BE2C (cell line): ENCODE measurements at regions not wholly inside any gene's neighbourhood (a gene's known extent, or its start where the extent isn't known, plus 50 kb on each side); places are given as distances from the start of the nearest gene placed in this dataset.

ENCODE experiments used
- DNase-seq: peaks from one replicate; pipeline ENCODE4 v3.0.0-alpha.2; 2020
- H3K27me3 ChIP-seq: fragments of 250-450 bp; sonication (Bioruptor Pico); 2 replicates; pipeline ENCODE4 v1.5.1; 2020; ENCODE audit warnings: mild to moderate bottlenecking
- H3K36me3 ChIP-seq: fragments of 250-450 bp; sonication (Bioruptor Pico); 2 replicates; pipeline ENCODE4 v1.5.1; 2020; ENCODE audit warnings: mild to moderate bottlenecking
- H3K4me1 ChIP-seq: fragments of 250-450 bp; sonication (Bioruptor Pico); 2 replicates; pipeline ENCODE4 v1.5.1; 2020
- H3K4me3 ChIP-seq: 2 replicates; pipeline ENCODE4 v1.5.1; 2011; ENCODE audit warnings: low read depth, low read length
- H3K9me3 ChIP-seq: fragments of 250-450 bp; sonication (Bioruptor Pico); 2 replicates; pipeline ENCODE4 v1.5.1; 2020
- CTCF ChIP-seq: IDR thresholded peaks from 2 replicates; pipeline ENCODE4 v1.5.1; 2012; ENCODE audit warnings: mild to moderate bottlenecking, low read depth, low read length

- no peaks in the 10 kb centered on the region for H3K4me1 ChIP-seq
- no peaks in the 10 kb centered on the region for H3K36me3 ChIP-seq
- H3K27me3 ChIP-seq = peaks cover 37% of the 10 kb centered on the region
- no peaks in the 10 kb centered on the region for H3K9me3 ChIP-seq
- no peak for TF ChIP-seq CTCF
- no peak for DNase-seq
- no peak overlapping the region for H3K4me3 ChIP-seq
These were observed 127.9 kb upstream of the TMPO start for GRCh38 chr12:98387444-98387843.

- Histone ChIP-seq H3K36me3 (no peaks in the 10 kb centered on the region), H3K4me3 (no peak overlapping the region), H3K9me3 (no peaks in the 10 kb centered on the region), H3K27me3 (peaks cover 37% of the 10 kb centered on the region), H3K4me1 (no peaks in the 10 kb centered on the region)
- DNase-seq = no peak
- TF ChIP-seq CTCF = no peak
These were observed 127.3 kb upstream of the TMPO start for GRCh38 chr12:98388126-98388525.

- Histone ChIP-seq H3K9me3 (no peaks in the 10 kb centered on the region), H3K4me1 (no peaks in the 10 kb centered on the region), H3K27me3 (peaks cover 37% of the 10 kb centered on the region), H3K4me3 (no peak overlapping the region), H3K36me3 (no peaks in the 10 kb centered on the region)
- DNase-seq = no peak
- TF ChIP-seq CTCF = no peak
These were observed 125.8 kb upstream of the TMPO start for GRCh38 chr12:98389593-98389992.

GRCh38 chr12:98397323-98398105 is 117.9 kb upstream of the TMPO start:
- H3K27me3 ChIP-seq = no peaks in the 10 kb centered on the region
- peak; percentile 92 for TF ChIP-seq CTCF
- peaks cover 12% of the 10 kb centered on the region for H3K4me1 ChIP-seq
- H3K36me3 ChIP-seq = no peaks in the 10 kb centered on the region
- H3K9me3 ChIP-seq = no peaks in the 10 kb centered on the region
- peak overlapping the region; percentile 56 for H3K4me3 ChIP-seq
- peak; percentile 78 for DNase-seq

- H3K4me1 ChIP-seq = peaks cover 12% of the 10 kb centered on the region
- no peaks in the 10 kb centered on the region for H3K9me3 ChIP-seq
- H3K36me3 ChIP-seq = no peaks in the 10 kb centered on the region
- no peak overlapping the region for H3K4me3 ChIP-seq
- no peak for DNase-seq
- no peak for TF ChIP-seq CTCF
- no peaks in the 10 kb centered on the region for H3K27me3 ChIP-seq
These were observed 115.9 kb upstream of the TMPO start for GRCh38 chr12:98399532-98399931.

- Histone ChIP-seq H3K4me3 (no peak overlapping the region), H3K27me3 (no peaks in the 10 kb centered on the region), H3K36me3 (no peaks in the 10 kb centered on the region), H3K4me1 (peaks cover 12% of the 10 kb centered on the region), H3K9me3 (no peaks in the 10 kb centered on the region)
- peak; percentile 83 for DNase-seq
- TF ChIP-seq CTCF = no peak
These were observed 114.0 kb upstream of the TMPO start for GRCh38 chr12:98401427-98401826.
